ENCODE measurements at regions not wholly inside any gene's neighbourhood (a gene's known extent, or its start where the extent isn't known, plus 50 kb on each side); places are given as distances from the start of the nearest gene placed in this dataset.
A peak's percentile ranks its signal among the peaks of the same experiment; 100 is the strongest.
"Not testable (repeated sequence)": the region's sequence is repeated elsewhere in the genome, so short reads cannot be mapped to it uniquely, and the experiment has no call there.

DNA sequence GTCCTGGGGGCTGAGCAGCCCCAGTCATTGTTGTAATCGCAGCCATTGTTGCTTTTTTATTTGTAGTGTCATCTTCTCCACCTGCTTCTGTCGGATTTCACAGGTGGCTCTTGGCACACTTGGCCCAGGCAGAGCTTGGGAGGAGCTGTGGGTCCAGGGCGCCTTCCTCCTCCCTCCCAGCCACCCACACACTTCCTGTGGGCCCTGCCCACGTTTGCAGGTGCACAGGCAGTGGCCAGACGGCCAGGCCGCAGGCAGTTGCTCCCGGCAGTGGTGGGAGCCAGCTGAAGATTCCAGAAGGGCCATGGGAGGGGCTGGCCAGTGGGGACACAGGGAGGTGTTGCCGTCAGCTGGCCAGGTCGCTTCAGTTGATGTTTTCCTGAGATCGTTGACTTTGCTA lies 1191.9 kb downstream of the BRD1 start:
- no peak for DNase-seq (ENCODE audit: low spot score)

DNA sequence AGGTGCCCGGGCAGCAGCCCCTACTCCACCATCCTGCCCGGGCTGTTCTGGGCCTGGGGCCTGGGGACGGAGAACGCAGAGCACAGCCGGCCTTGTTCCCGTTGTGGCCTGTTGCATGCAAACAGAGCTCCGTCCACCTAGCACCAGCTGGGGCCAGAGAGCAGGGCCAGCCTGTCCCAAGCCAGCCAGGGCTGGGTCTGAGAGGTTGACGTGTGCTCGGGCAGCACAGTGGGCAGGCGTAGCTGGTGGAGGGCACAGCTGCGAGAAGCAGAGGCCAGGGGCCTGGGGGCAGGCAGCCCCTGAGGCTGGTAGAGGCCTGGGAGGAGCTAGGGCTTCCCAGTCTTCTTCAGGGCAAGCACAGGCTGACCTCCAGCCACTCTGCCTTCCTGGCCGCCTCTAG lies 1192.6 kb downstream of the BRD1 start:
- DNase-seq (ENCODE audit: low spot score), result no peak

DNA sequence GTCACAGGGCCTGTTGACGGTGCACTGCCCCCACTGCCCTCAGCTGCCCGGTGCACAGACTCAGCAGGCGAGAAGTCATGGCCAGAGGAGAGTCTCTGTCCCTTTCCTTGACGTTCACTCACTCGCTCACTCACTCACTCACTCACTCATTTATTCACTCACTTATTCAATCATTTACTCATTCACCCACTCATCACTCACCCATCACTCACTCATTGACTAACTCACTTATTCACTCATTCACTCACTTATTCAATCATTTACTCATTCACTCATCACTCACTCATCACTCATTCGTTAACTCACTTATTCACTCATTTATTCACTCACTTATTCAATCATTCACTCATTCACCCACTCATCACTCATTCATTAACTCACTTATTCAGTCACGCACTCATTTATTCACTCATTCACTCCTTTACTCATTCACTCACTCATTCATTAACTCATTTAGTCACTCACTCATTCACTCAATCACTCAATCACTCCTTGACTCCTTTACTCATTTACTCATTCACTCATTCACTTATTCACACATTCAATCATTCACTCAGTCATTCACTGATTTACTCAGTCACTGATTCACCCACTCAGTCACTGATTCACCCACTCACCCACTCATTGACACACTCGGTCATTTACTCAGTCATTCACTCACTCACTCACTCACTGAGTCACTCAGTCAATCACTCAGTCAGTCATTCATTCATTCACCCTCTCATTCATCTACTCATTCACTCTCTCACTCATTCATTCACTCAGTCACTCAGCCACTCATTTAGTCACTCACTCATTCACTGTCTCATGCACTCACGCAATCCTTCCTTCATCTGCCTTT lies 1193.5 kb downstream of the BRD1 start:
- DNase-seq (ENCODE audit: low spot score), result no peak

DNA sequence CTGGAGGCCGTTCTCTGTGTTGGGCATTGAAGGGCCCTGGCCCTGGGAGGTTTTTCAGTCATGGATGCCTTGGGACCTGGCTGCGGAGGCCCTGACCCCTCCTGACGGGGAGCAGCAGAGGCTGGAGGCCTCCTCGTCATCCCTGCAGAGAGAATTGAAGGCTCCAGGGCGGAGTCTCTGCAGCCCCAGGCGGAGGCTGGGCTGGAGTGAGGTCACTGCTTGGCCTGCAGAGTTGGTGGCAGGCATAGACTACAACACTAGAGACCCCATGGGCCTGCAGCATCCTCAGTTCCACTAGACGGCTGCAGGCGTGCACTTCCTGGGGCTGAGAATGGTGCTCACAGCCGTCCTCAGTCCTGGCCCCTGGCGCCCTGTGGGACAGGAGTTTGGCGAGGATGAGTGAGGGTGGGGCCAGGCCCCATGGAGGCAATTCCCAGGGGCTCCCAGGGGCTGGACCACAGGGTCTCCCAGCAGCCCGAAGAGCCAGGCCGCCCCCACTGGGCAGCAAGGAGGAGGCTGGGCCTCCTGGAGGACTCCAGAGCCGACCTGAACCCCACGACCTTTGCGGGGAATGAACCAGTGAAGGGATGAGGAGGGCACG lies 1194.9 kb downstream of the BRD1 start:
- DNase-seq (ENCODE audit: low spot score), result no peak

DNA sequence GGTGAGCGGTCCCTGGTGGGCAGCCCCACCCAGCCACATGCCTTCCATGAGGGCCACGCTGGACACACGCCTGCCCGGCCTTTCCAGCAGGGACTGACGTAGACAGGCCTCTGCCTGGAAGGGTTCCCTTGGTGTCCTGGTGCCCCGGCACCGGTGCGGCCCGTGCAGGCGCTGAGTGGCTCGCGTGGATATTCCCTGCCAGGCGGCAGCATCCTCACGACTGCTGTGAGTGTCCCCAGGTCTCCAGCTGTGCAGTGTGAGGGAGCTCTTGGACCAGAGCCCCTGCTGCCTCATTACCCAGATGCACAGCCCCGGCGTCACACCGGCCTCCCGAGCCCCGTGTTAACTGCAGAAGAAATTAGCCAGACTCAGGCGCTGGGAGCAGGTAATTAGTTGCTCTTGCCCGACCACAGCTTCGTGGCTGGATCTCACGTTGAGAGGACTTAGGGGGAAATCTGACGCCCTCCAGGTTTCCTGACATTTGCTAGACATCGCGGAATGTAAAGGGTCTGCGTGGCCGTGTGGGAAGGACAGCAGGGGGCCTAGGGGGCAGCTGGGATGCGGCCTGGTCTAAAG lies 1196.3 kb downstream of the BRD1 start:
- no peak for DNase-seq (ENCODE audit: low spot score)

DNA sequence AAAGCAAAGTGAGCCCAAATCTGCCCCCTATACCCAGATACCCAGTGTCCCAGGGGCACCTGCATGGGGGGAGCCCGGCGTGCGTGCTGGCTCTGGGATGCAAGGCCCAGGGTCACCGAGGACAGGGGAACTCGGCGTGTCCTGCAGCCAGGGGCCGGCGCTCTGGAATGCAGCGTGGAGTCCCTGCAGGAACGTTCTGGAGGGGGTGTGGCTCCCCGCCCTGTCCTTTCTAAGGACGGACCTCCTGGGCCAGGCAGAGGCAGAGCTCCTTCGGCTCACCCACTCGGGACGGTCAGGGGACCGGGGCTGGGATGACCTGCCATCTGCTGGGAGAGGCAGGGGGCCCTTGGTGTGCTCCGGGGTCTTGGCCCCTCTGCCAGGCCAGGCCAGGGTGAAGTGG lies 1196.8 kb downstream of the BRD1 start:
- no peak for DNase-seq (ENCODE audit: low spot score)

DNA sequence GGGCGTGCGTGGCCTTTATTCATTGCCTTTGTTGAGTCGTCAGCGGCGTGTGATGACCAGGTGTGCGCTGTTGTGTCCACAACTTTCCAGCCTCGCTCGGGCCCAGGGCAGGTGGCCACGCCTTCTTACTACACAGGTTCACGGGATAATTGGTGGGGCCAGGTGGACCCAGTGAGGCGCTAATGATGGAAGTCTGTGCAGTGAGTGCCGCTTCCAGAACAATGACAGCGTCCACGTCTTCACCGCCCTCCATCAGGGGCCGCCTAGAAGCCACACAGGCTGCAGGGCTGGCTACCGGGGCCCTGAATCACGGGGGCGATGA lies 1197.3 kb downstream of the BRD1 start:
- no peak for DNase-seq (ENCODE audit: low spot score)

DNA sequence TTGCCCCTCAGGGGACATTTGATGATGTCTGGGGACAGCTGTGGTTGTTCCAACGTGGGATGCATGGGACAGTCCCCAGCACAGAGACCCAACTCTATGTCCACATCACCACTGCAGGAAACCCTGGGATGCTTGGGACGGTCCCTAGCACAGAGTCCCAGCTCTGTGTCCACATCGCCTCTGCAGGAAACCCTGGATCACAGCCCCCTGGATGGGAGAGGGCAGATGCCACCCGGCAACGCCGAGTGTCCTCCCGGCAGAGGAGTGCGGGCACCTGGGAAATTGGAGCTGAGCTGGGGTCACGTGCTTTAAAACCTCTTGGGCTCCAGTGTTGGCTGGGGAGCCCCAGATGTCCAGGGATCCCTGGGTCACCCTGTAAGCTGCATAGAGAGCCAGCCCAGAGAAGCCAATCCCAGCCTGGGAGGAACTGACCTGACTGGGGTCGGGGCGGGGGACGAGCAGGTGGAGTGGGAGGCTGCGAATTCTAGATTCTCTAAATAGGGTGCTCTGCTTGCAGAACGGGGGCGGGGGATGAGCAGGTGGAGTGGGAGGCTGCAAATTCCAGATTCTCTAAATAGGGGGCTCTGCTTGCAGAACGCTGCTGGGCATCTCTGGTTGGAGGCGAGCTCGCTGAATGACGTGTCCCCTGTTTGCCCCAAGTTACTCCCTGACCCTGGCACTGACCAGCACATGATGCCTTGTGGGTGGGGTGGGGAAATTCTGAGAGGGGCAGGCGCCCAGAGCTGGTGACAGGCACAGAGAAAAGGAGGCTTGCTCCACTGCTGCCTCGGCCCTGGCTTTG lies 1197.8 kb downstream of the BRD1 start:
- no peak for DNase-seq (ENCODE audit: low spot score)

DNA sequence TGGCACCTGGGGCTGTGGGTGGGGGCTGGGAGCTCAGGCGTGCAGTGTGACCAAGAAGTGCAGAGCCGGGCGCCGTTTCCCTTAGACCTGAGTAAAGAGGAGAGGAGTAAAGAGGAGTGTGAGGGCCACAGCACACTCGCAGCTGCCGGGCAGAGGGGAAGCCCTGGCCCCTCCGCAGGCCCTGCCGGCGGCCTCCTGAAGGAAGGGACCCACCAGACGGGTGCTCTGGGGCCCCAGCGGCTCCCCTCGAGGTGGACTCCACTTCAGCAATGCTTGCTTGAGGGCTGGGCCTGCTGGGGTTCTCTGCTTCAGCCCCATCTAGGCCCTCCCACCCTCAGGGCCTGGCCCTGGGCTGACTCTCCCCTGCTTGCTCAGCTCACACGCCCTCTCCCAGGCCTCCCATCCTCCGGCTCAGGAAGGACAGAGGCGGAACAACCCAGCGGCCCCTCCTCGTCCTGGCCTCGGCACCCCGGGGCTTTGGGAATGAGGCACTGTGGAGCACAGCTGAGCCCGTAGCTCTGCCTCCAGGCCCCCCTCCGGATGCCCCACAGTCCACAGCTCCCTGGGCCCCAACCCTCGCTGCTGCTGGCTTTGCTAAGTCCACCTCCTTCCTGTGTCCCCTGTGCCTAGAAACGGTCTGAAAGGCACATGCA lies 1198.7 kb downstream of the BRD1 start:
- peak; percentile 86 for DNase-seq (ENCODE audit: low spot score)

DNA sequence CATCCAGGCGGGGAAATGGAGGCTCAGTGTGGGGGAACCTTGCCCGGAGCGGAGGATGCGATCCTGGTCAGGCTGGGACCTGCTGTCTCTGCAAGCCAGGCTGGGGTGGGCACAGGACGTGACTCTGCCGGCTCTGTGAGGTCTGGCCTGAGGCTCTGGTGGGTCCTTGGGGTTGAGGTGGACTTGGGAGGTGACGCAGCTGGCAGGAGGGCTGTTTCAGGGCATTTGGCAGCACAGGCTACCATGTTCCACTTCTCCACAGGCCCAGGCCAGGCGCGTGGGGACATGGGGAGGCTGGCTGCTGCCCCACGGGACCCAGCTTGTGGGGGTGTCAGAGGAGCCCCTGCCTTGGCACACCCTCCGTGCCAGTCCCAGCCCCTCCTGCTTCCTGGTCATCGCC lies 1199.7 kb downstream of the BRD1 start:
- no peak for DNase-seq (ENCODE audit: low spot score)

DNA sequence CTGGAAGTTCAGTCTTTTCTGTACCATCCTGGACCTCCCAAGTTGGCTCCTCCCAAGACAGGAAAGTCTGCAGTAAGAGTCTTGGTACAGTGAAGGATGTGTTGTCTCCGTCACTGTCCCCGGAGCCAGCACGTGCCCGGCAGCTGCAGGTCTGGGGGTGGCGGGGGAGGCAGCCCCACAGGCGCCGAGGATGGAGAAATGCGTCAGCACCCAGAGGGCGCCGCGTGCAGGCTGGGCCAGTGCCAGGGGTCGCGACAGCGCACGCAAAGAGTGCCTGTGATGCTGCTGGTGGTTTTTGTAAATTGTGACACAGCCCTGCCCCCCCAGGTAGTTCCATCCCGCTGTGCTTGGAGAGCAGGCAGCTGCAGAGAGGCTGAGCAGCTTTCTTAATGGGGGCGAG lies 1200.5 kb downstream of the BRD1 start:
- DNase-seq (ENCODE audit: low spot score), result no peak

DNA sequence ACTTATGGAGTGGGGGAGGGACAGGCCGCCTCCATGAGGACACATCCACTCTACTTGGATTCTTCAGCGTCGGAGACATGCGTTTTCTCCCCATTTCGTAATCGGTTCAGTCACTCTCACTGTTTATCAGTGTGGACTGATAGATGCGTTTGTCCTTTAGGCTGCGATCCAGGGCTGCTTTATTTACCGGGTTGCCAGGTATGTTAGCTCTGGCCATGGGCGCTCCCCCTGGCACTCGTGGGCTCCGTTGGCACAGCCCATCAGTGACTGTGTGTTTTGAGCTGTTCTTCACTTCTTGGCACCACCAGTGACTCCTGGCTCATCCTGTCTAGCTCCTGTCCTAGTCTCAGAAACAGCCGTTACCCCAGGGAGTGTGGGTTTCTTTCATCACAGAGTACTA lies 1203.3 kb downstream of the BRD1 start:
- DNase-seq (ENCODE audit: low spot score), result no peak

DNA sequence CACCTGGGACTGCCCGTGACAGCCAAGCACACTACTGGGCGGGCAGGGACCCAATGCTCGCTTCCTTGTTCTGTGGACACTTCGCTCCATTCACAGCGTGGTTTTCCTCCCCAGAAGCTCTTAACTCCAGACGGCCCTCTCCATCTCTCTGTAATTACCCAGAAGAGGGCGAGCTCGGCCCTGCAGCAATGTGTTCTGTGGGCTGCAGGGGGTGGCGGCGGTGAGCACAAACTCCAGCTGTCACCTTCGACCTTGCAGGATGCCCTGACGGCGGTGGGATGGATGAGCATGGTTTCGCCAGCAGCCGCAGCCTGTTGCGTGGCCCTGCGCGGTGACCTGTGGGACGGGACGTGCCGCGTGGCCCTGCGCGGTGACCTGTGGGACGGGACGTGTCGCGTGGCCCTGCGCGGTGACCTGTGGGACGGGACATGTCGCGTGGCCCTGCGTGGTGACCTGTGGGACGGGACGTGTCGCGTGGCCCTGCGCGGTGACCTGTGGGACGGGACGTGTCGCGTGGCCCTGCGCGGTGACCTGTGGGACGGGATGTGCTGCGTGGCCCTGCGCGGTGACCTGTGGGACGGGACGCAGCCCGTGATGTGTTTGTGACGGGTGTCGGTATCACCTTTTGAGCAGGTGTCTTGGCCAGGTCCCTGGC lies 1204.7 kb downstream of the BRD1 start:
- peak; percentile 45 for DNase-seq (ENCODE audit: low spot score)

DNA sequence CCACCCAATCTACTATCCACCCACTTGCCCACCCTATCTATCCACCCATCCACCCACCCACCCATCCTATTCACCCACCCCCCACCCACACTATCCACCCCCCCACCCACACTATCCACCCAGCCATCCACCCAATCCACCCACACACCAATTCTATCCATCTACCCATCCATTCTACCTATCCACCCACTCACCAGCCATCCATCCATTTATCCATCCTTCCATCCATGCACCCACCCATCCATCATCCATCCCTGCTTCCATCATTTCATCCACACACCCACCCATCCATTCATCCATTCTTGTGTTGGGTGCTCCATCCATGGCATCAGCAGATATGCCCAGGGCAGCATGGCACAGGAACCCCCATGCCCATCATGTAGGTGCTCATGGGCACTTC lies 1206.6 kb downstream of the BRD1 start:
- DNase-seq (ENCODE audit: low spot score), result no peak

DNA sequence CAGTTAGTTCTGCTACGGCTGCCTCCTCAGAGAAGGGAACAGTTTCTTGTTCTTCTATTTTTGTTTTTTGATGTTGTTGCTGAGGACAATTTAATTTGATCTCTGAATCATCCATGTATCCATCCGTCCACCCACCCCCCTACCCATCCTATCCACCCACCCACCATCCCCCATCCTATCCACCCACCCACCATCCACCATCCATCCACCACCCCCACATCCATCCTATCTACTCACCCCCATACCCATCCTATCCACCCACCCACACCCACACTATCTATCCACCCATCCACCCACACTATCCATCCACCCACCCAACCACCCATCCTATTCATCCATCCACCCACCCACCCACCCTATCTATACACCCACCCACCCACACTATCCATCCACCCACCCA lies 1207.2 kb downstream of the BRD1 start:
- not testable (repeated sequence) for DNase-seq (ENCODE audit: low spot score)

DNA sequence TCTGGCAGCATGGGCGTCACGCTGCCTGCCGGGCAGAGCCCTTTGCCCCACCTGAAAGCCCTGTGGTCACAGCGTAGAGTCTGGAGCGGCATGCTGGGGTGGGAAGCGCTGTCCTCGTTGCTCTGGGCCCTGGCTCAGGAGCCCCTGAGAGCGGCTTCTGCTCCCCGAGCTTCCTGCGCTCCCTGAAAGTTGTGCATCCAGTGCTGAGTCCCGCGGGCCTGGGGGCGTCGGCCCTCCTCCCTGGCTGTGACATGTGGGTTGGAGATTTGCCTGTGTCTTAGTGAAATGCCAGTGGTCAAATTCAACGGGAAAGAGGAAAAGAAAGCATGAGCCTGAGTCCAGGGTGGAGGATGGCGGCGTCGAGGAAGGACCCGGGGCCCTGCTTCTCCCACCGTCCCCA lies 1208.0 kb downstream of the BRD1 start:
- DNase-seq (ENCODE audit: low spot score), result no peak

DNA sequence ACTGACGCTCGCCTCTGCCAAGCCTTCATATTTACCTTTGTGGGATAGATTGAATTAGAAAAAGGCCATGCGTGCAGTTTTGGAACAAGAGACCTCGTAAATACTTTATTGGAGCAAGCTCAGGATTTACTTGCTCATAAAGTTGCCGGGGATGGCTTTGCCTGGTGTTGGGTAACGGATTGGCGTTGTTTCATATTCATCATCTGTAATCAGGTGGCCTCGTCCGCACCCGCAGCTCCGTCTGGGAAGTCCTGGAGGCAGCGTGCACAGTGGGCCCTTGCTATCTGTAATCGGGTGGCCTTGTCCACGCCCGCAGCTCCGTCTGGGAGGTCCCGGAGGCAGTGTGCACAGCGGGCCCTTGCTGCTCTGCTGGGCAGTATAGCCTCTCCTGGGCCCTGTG lies 1209.3 kb downstream of the BRD1 start:
- no peak for DNase-seq (ENCODE audit: low spot score)

DNA sequence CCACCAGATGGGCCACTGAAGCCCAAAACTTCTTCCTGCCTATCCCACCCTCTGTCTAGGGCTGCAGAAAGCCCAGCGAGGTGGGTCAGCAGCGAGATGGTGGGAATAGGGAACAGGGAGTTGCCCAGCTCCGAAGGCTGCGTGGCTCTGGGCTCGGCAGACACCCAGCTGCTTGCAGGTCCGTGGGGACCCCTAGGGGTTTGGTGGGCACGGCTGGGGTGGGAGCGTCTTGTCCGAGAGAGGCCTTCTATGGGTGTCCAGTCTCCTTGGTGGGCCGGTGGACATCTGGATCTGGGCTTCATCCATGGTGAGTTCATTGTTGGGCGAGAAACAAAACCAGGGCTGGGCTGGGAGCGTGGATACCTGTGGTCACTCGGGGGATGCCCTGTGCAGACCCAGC lies 1211.0 kb downstream of the BRD1 start:
- DNase-seq (ENCODE audit: low spot score), result no peak

DNA sequence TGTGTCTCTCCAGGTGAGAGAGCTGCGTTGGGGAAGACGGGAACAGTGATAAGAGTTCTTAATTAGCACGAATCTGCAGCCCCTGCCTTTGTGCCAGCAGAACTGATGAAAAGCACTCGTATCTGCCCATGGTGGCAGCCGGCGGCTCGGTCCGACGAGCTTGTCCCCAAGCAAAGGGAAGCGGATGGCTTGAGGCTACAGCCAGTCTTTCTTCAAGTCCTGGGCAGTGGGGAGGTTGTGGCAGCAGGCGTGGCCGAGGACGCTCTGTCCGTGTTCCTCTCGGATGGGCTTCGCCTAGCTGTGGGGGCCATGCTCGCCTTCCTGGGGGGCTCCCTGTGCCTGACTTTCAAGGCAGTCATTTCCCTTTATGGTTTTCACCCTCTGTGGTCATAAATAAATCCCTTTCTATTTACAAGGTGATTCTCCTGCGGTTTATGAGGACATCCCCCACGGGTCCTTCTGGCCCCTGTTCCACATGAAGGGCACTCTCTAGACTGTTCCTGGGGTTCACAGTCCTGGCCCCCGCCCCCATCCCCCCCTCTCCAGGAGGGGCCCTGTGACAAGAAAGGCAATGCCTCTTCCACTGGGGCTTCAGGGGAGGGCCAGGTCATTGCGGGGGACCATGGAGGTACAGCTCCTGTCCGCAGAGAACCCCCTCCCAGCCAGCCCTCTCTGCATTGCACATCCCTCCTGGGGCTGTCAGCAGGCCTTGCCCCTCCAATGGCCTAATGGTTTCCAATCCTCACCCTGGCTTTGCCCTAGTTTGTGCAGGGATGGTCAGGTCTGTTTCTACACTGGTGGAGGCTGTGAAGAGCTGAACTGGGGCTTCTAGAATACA lies 1212.3 kb downstream of the BRD1 start:
- no peak for DNase-seq (ENCODE audit: low spot score)

DNA sequence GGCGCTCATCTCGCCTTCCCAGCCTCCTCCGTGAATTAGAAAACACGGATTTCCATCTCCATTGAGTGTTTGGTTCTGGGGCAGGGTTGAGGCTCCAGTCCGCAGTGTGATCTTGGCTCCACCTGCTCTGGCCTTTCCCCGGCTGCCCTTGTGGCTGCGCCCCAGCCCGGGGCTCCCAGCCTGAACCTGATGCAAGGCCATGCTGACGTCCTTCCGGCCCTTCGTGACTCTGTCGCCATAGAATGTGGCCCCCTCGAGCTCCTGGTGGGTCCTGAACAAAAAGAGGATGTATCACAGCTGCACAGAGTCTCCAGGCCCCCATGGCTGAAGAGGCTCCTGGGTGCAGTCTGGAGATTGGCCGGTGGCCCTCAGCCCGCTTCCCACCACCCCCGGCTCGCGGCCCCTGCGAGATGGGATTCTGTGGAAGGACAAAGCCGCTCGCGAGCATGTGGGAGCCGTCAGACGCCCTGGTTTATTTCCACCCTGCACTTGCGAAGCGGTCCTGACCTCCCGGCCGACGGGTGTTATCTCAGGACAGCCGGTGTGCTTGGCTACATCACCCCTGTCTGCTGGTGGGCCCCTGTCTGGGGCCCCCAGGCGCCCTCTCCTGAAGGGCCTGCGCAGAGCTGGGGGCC lies 1214.0 kb downstream of the BRD1 start:
- DNase-seq (ENCODE audit: low spot score), result no peak

All from iPS-NIHi11 (cell line).